ENCODE measurements at regions not wholly inside any gene's neighbourhood (a gene's known extent, or its start where the extent isn't known, plus 50 kb on each side); places are given as distances from the start of the nearest gene placed in this dataset.

- no peak for DNase-seq
Observed at GRCh38 chr13:71924931-71925330, 57.9 kb upstream of the DACH1 start.

GRCh38 chr13:71922194-71922593 lies 55.2 kb upstream of the DACH1 start:
- no peak for DNase-seq

All from activated T-cell treated with anti-CD3 and anti-CD28 coated beads, Interleukin-2, amount 50 U/mL, for 1 hour (primary cell).